ENCODE measurements at regions not wholly inside any gene's neighbourhood (a gene's known extent, or its start where the extent isn't known, plus 50 kb on each side); places are given as distances from the start of the nearest gene placed in this dataset.

- TF ChIP-seq EZH2phosphoT487 (IDR thresholded peaks at IDR 0.05; ENCODE audit: unreplicated experiment) (no peak), CREB1 (CRISPR knock-in tag; IDR thresholded peaks at IDR 0.05; ENCODE audit: low read depth) (no peak), ZNF114 (CRISPR knock-in tag; IDR thresholded peaks at IDR 0.05) (no peak), EZH2 (IDR thresholded peaks at IDR 0.05; ENCODE audit: low read depth, unreplicated experiment) (no peak), CTCF (conservative IDR thresholded peaks at IDR 0.05; ENCODE audit: low read depth in 2 of 2) (no peak)
Observed at GRCh38 chr10:105605104-105605503, 964.0 kb downstream of the SORCS3 start (continued).

- Histone ChIP-seq H3K9me2 (ENCODE audit: insufficient read depth) (0 out of 2 replicates have a peak, but pooled peaks cover 4% of the 10 kb centered on the region), H3K27ac (ENCODE audit: low read depth) (no peak overlapping the region), H4K20me1 (replicated peaks; ENCODE audit: insufficient read depth) (no peaks in the 10 kb centered on the region), H2AFZ (no peak overlapping the region), H3K27me3 (ENCODE audit: insufficient read depth) (no peaks in the 10 kb centered on the region), H3K79me2 (replicated peaks; ENCODE audit: insufficient read depth) (no peaks in the 10 kb centered on the region), H3K4me3 (no peak overlapping the region), H3K36me3 (ENCODE audit: insufficient read depth) (no peaks in the 10 kb centered on the region), H3K4me1 (ENCODE audit: insufficient read depth) (peaks cover 11% of the 10 kb centered on the region; the same call in 1 of the 2 replicates), H3F3A (replicated peaks; ENCODE audit: low read depth) (no peaks in the 10 kb centered on the region), H3K4me2 (no peak overlapping the region)
- peaks cover 5% of the 10 kb centered on the region for H3K9me3 Mint-ChIP-seq
- H3K4me3 Mint-ChIP-seq, result no peak overlapping the region
- peaks cover 5% of the 10 kb centered on the region for H3K4me1 Mint-ChIP-seq
- DNase-seq (ENCODE audit: low spot score), result no peak
- no peaks in the 10 kb centered on the region for H3K27me3 Mint-ChIP-seq (ENCODE audit: insufficient read depth, low read depth, poor library complexity)
- no peak overlapping the region for H3K27ac Mint-ChIP-seq
- peaks cover 4% of the 10 kb centered on the region; the same call in 1 of the 3 replicates for H3K36me3 Mint-ChIP-seq (ENCODE audit: low read depth)
- no peak for ATAC-seq
- no peak for TF ChIP-seq CREB1 (CRISPR knock-in tag; IDR thresholded peaks at IDR 0.05; ENCODE audit: low read depth)
- TF ChIP-seq ETS1 (IDR thresholded peaks at IDR 0.05), result no peak
- TF ChIP-seq REST (IDR thresholded peaks at IDR 0.05; ENCODE audit: unreplicated experiment), result no peak
- no peak for TF ChIP-seq JUNB (IDR thresholded peaks at IDR 0.05; ENCODE audit: unreplicated experiment)
- TF ChIP-seq EZH2 (IDR thresholded peaks at IDR 0.05; ENCODE audit: low read depth, unreplicated experiment), result no peak
- TF ChIP-seq CTCF (conservative IDR thresholded peaks at IDR 0.05; ENCODE audit: low read depth in 2 of 2), result no peak
- no peak for TF ChIP-seq ZNF462 (CRISPR knock-in tag; IDR thresholded peaks at IDR 0.05)
- TF ChIP-seq EZH2phosphoT487 (IDR thresholded peaks at IDR 0.05; ENCODE audit: unreplicated experiment), result no peak
Observed at GRCh38 chr10:105598207-105598606, 957.1 kb downstream of the SORCS3 start.

Measured in GM23338 (cell line).